ENCODE measurements at regions not wholly inside any gene's neighbourhood (a gene's known extent, or its start where the extent isn't known, plus 50 kb on each side); places are given as distances from the start of the nearest gene placed in this dataset.

DNA sequence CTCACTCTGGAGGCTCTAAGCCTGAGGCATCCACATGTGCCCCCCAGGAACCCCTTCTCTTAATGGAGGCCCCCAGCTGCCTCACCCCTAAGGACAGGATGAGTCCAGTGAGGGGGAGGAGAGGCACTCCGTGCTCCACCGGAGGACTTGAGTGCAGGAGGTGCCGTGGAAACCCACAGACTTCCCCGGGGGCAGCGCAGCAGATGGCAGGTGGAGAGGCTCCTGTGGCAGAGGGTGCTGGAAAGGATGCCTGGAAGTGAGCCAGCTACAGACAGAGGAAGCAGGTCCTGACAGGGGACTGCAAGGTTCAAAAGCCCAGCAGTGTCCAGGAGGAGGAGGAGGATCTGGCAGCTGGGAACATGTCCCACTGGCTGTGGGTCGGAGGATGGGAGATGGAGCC lies 1384.0 kb downstream of the TBC1D22A start:
- Histone ChIP-seq H3F3A (ENCODE audit: low read depth) (no peaks in the 10 kb centered on the region), H3K4me2 (ENCODE audit: low read depth, low read length, poor library complexity, severe bottlenecking) (no peak overlapping the region), H3K4me1 (ENCODE audit: insufficient read depth, low read length, poor library complexity, severe bottlenecking) (no peaks in the 10 kb centered on the region), H3K9ac (ENCODE audit: low read depth, low read length, poor library complexity, severe bottlenecking) (no peak overlapping the region), H3K4me3 (ENCODE audit: low read length, poor library complexity, severe bottlenecking) (no peak overlapping the region), H3K9me2 (replicated peaks; ENCODE audit: low read depth, low read length) (no peaks in the 10 kb centered on the region), H2AFZ (ENCODE audit: low read length) (no peak overlapping the region), H3K36me3 (ENCODE audit: insufficient read depth, low read length) (no peaks in the 10 kb centered on the region), H3K27me3 (ENCODE audit: insufficient read depth, low read length, poor library complexity, severe bottlenecking) (no peaks in the 10 kb centered on the region), H3K79me2 (ENCODE audit: insufficient read depth, low read length) (no peaks in the 10 kb centered on the region), H3K9me3 (ENCODE audit: insufficient read depth, low read depth, low read length) (peaks cover 4% of the 10 kb centered on the region; the same call in 1 of the 2 replicates), H4K20me1 (ENCODE audit: insufficient read depth, low read length, poor library complexity, severe bottlenecking) (no peaks in the 10 kb centered on the region)
- TF ChIP-seq, protein P1, sequence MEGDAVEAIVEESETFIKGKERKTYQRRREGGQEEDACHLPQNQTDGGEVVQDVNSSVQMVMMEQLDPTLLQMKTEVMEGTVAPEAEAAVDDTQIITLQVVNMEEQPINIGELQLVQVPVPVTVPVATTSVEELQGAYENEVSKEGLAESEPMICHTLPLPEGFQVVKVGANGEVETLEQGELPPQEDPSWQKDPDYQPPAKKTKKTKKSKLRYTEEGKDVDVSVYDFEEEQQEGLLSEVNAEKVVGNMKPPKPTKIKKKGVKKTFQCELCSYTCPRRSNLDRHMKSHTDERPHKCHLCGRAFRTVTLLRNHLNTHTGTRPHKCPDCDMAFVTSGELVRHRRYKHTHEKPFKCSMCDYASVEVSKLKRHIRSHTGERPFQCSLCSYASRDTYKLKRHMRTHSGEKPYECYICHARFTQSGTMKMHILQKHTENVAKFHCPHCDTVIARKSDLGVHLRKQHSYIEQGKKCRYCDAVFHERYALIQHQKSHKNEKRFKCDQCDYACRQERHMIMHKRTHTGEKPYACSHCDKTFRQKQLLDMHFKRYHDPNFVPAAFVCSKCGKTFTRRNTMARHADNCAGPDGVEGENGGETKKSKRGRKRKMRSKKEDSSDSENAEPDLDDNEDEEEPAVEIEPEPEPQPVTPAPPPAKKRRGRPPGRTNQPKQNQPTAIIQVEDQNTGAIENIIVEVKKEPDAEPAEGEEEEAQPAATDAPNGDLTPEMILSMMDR (conservative IDR thresholded peaks at IDR 0.05; ENCODE audit: low read length): no peak
- TF ChIP-seq EZH2phosphoT487 (IDR thresholded peaks at IDR 0.05; ENCODE audit: borderline replicate concordance): no peak

DNA sequence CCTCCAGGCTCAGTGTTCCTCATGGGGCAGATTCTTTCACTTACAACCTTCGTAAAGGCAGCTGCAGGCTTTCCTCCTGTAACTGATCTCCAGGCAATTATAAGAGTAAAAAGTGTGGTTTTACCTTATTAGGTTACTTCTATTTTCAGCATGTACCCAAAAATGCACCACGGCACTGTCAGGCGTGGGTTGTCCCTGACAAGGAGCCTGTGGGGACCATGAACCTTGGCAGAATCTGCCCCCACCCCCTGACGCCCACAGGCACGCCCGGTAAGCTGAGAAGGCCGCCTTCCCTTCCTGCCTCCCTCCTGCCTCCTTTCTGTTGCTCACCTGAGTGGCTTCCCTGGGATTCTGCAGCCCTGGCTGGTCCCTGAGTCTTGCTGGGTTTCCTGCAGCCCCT lies 1383.3 kb downstream of the TBC1D22A start:
- no peak overlapping the region for H2AFZ ChIP-seq (ENCODE audit: low read length)
- H3F3A ChIP-seq (ENCODE audit: low read depth): no peaks in the 10 kb centered on the region
- H3K27me3 ChIP-seq (ENCODE audit: insufficient read depth, low read length, poor library complexity, severe bottlenecking): no peaks in the 10 kb centered on the region
- no peak overlapping the region for H3K4me2 ChIP-seq (ENCODE audit: low read depth, low read length, poor library complexity, severe bottlenecking)
- no peaks in the 10 kb centered on the region for H3K4me1 ChIP-seq (ENCODE audit: insufficient read depth, low read length, poor library complexity, severe bottlenecking)
- peaks cover 4% of the 10 kb centered on the region; the same call in 1 of the 2 replicates for H3K9me3 ChIP-seq (ENCODE audit: insufficient read depth, low read depth, low read length)
- H4K20me1 ChIP-seq (ENCODE audit: insufficient read depth, low read length, poor library complexity, severe bottlenecking): no peaks in the 10 kb centered on the region
- H3K4me3 ChIP-seq (ENCODE audit: low read length, poor library complexity, severe bottlenecking): no peak overlapping the region
- H3K9me2 ChIP-seq (replicated peaks; ENCODE audit: low read depth, low read length): no peaks in the 10 kb centered on the region
- no peaks in the 10 kb centered on the region for H3K36me3 ChIP-seq (ENCODE audit: insufficient read depth, low read length)
- H3K9ac ChIP-seq (ENCODE audit: low read depth, low read length, poor library complexity, severe bottlenecking): no peak overlapping the region
- H3K79me2 ChIP-seq (ENCODE audit: insufficient read depth, low read length): no peaks in the 10 kb centered on the region
- TF ChIP-seq, protein P1 (conservative IDR thresholded peaks at IDR 0.05; ENCODE audit: low read length): no peak
- TF ChIP-seq EZH2phosphoT487 (IDR thresholded peaks at IDR 0.05; ENCODE audit: borderline replicate concordance): no peak

DNA sequence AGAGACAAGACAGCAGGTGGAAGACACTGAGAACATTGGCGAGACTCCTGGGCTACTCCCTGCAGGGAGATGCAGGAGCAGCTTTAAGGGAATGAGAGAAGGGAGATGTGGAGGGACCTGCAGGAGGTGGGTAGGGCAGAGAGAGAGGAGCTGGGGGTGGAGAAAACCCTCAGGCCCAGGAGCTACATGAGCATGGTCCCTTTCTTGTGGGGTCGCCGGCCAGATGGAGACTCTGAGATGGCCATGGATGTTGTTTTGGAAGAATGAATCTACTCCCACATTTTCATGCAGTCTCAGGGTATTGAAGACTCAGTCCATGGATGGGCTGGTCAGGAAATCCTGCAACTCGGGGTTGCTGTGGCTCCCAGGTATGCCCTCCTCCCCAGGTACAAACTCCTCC lies 1381.9 kb downstream of the TBC1D22A start:
- Histone ChIP-seq H3K4me3 (ENCODE audit: low read length, poor library complexity, severe bottlenecking) (no peak overlapping the region), H3K4me2 (ENCODE audit: low read depth, low read length, poor library complexity, severe bottlenecking) (no peak overlapping the region), H3K9me2 (replicated peaks; ENCODE audit: low read depth, low read length) (no peaks in the 10 kb centered on the region), H2AFZ (ENCODE audit: low read length) (no peak overlapping the region), H4K20me1 (ENCODE audit: insufficient read depth, low read length, poor library complexity, severe bottlenecking) (no peaks in the 10 kb centered on the region), H3K9ac (ENCODE audit: low read depth, low read length, poor library complexity, severe bottlenecking) (no peak overlapping the region), H3K79me2 (ENCODE audit: insufficient read depth, low read length) (no peaks in the 10 kb centered on the region), H3K9me3 (ENCODE audit: insufficient read depth, low read depth, low read length) (peaks cover 4% of the 10 kb centered on the region; the same call in 1 of the 2 replicates), H3K27me3 (ENCODE audit: insufficient read depth, low read length, poor library complexity, severe bottlenecking) (no peaks in the 10 kb centered on the region), H3K36me3 (ENCODE audit: insufficient read depth, low read length) (no peaks in the 10 kb centered on the region), H3K4me1 (ENCODE audit: insufficient read depth, low read length, poor library complexity, severe bottlenecking) (peaks cover 5% of the 10 kb centered on the region), H3F3A (ENCODE audit: low read depth) (no peaks in the 10 kb centered on the region)
- TF ChIP-seq, protein P1 (conservative IDR thresholded peaks at IDR 0.05; ENCODE audit: low read length): no peak
- TF ChIP-seq EZH2phosphoT487 (IDR thresholded peaks at IDR 0.05; ENCODE audit: borderline replicate concordance): no peak
